HepG2 (cell line): ENCODE measurements at regions not wholly inside any gene's neighbourhood (a gene's known extent, or its start where the extent isn't known, plus 50 kb on each side); places are given as distances from the start of the nearest gene placed in this dataset.

ENCODE experiments used
- ATAC-seq: fragments of 200-7000 bp; cut with Tn5 transposase; 3 replicates; pipeline ENCODE4 v1.9.1; 2020; ENCODE audit warnings: mild to moderate bottlenecking, moderate library complexity
- BruUV-seq: library from RNA; stranded (reverse); fragments of 400-500 nt; replicated peaks from 2 replicates; lab custom pipeline; 2021; lab: Mats Ljungman, UMichigan
- CTCF ChIA-PET: fragments of 300-600 bp; formaldehyde crosslinking; extraction: SDS; loops from one replicate; lab custom pipeline; 2021; ENCODE audit warnings: low total read pairs, inconsistent platforms, low intra/inter-chr PET ratio; lab: Yijun Ruan, JAX
- POLR2A ChIA-PET: fragments of 350-600 bp; sonication (Branson Sonifier 250); formaldehyde crosslinking; loops from one replicate; lab custom pipeline; 2020; ENCODE audit warnings: antibody characterized with exemption, inconsistent platforms; lab: Yijun Ruan, JAX
- DNase-seq: peaks from one replicate; pipeline ENCODE4 v3.0.0-alpha.2; 2015; ENCODE audit warnings: low spot score
- FAIRE-seq: peaks from 3 replicates; lab custom pipeline; 2011; peaks lifted over from hg19 to GRCh38; lab: Jason Lieb, UNC
- H2AFZ ChIP-seq: one replicate; pipeline ENCODE4 v1.6.1; 2011; ENCODE audit warnings: low read length, inconsistent platforms
- H3K27ac ChIP-seq: fragments of 300-600 bp; 3 replicates; pipeline ENCODE4 v1.8.0; 2011; ENCODE audit warnings: mixed run types, mild to moderate bottlenecking, mixed read lengths, low read length, inconsistent platforms; ENCODE audit not compliant: insufficient read depth; ENCODE audit errors: extremely low read length
- H3K27me3 ChIP-seq, 2 experiments: fragments of 200-600 bp in 1 of 2; 2 replicates in 1 of 2; 3 replicates in 1 of 2; pipeline versions ENCODE4 v1.6.0 to v1.8.0; 2011; ENCODE audit warnings: low read length in 2 of 2, mild to moderate bottlenecking in 2 of 2, moderate library complexity in 2 of 2, inconsistent platforms in 1 of 2; ENCODE audit not compliant: insufficient read depth in 2 of 2, control insufficient read depth in 1 of 2
- H3K36me3 ChIP-seq, 2 experiments: fragments of 200-600 bp in 1 of 2; replicated peaks in 1 of 2; 2 replicates in 1 of 2; 3 replicates in 1 of 2; pipeline versions ENCODE4 v1.5.1 to v1.8.0; 2011; ENCODE audit warnings: low read length in 2 of 2, inconsistent platforms in 1 of 2; ENCODE audit not compliant: insufficient read depth in 2 of 2, control insufficient read depth in 1 of 2
- H3K4me1 ChIP-seq: 2 replicates; pipeline ENCODE4 v1.5.1; 2012; ENCODE audit warnings: low read length, inconsistent platforms; ENCODE audit not compliant: insufficient read depth
- H3K4me2 ChIP-seq: 2 replicates; pipeline ENCODE4 v1.6.0; 2011; ENCODE audit warnings: low read depth, low read length, inconsistent platforms
- H3K4me3 ChIP-seq, 3 experiments: fragments of 200-600 bp in 1 of 3; sonication (generic), shearing (Covaris generic) in 1 of 3; replicated peaks in 1 of 3; 2 replicates each; pipeline ENCODE4 v1.5.1; 2011 to 2016; ENCODE audit warnings: low read length in 3 of 3, inconsistent platforms in 2 of 3, low read depth in 2 of 3, mild to moderate bottlenecking in 2 of 3, control low read depth in 1 of 3, mixed read lengths in 1 of 3; ENCODE audit not compliant: insufficient read depth in 1 of 3
- H3K79me2 ChIP-seq: one replicate; pipeline ENCODE4 v1.6.1; 2011; ENCODE audit warnings: low read length, inconsistent platforms; ENCODE audit not compliant: insufficient read depth
- H3K9ac ChIP-seq: 2 replicates; pipeline ENCODE4 v1.6.0; 2011; ENCODE audit warnings: mild to moderate bottlenecking, low read depth, low read length, inconsistent platforms; ENCODE audit not compliant: insufficient read depth
- H3K9me3 ChIP-seq: 2 replicates; pipeline ENCODE4 v1.5.1; 2012; ENCODE audit warnings: mild to moderate bottlenecking, low read length
- H4K20me1 ChIP-seq: 2 replicates; pipeline ENCODE4 v1.6.0; 2011; ENCODE audit warnings: inconsistent platforms, mild to moderate bottlenecking, low read length, moderate library complexity; ENCODE audit not compliant: insufficient read depth
- ATF7 ChIP-seq, 2 experiments: fragments of 450-650 bp in 1 of 2; sonication (generic) in 1 of 2; formaldehyde crosslinking in 1 of 2; IDR thresholded peaks; 2 replicates each; pipeline versions ENCODE4 v1.4.0 to v1.6.1; 2016 to 2020; ENCODE audit warnings: antibody characterized with exemption in 1 of 2, mild to moderate bottlenecking in 1 of 2, missing genetic modification reagents in 1 of 2
- CBFB ChIP-seq: sonication (generic); formaldehyde crosslinking; IDR thresholded peaks from 2 replicates; pipeline ENCODE4 v1.4.0; 2020; ENCODE audit warnings: missing genetic modification reagents
- EHMT2 ChIP-seq: fragments of 200-600 bp; sonication (generic); IDR thresholded peaks from 2 replicates; pipeline ENCODE4 v1.7.0; 2017; ENCODE audit warnings: antibody characterized with exemption, low read depth, low read length, borderline replicate concordance
- EP300 ChIP-seq, 3 experiments: sonication (generic) in 1 of 3; formaldehyde crosslinking in 1 of 3; IDR thresholded peaks; 2 replicates each; pipeline versions ENCODE4 v1.5.1 to v1.6.1; 2011 to 2020; ENCODE audit warnings: low read depth in 2 of 3, low read length in 2 of 3, borderline replicate concordance in 1 of 3, improper control_type of control experiment in 1 of 3, mild to moderate bottlenecking in 1 of 3, missing genetic modification reagents in 1 of 3, moderate library complexity in 1 of 3
- FIP1L1 ChIP-seq: fragments of 200-400 bp; formaldehyde crosslinking; IDR thresholded peaks from 2 replicates; pipeline ENCODE4 v1.6.1; 2018; ENCODE audit warnings: low read depth, mild to moderate bottlenecking, low read length, moderate library complexity, borderline replicate concordance; ENCODE audit not compliant: insufficient read depth
- HCFC1 ChIP-seq: fragments of 150-350 bp; IDR thresholded peaks from 2 replicates; pipeline ENCODE4 v1.6.1; 2014; ENCODE audit warnings: low read depth, low read length
- HOXD1 ChIP-seq: sonication (generic); formaldehyde crosslinking; IDR thresholded peaks from 2 replicates; pipeline ENCODE4 v1.5.0; 2020; ENCODE audit warnings: missing genetic modification reagents
- IKZF5 ChIP-seq: IDR thresholded peaks from 2 replicates; pipeline ENCODE4 v1.6.1; 2018; ENCODE audit warnings: missing genetic modification reagents, mild to moderate bottlenecking, missing compliant biosample characterization
- ONECUT2 ChIP-seq: sonication (generic); formaldehyde crosslinking; IDR thresholded peaks from 2 replicates; pipeline ENCODE4 v1.4.0; 2020; ENCODE audit warnings: missing genetic modification reagents
- RARG ChIP-seq: sonication (generic); formaldehyde crosslinking; IDR thresholded peaks from 2 replicates; pipeline ENCODE4 v1.4.0; 2020; ENCODE audit warnings: low read depth, mild to moderate bottlenecking, missing genetic modification reagents
- SMYD3 ChIP-seq: sonication (generic); formaldehyde crosslinking; IDR thresholded peaks from 2 replicates; pipeline ENCODE4 v1.8.1; 2023; ENCODE audit warnings: mild to moderate bottlenecking, missing genetic modification reagents
- TARDBP ChIP-seq: sonication (generic); formaldehyde crosslinking; IDR thresholded peaks from 2 replicates; pipeline ENCODE4 v1.8.0; 2022; ENCODE audit warnings: mild to moderate bottlenecking, missing genetic modification reagents
- ZKSCAN8 ChIP-seq: IDR thresholded peaks from 2 replicates; pipeline ENCODE4 v1.6.1; 2016; ENCODE audit warnings: borderline replicate concordance, missing genetic modification reagents, missing compliant biosample characterization
- ZMAT5 ChIP-seq: sonication (generic); formaldehyde crosslinking; IDR thresholded peaks from 2 replicates; pipeline ENCODE4 v1.5.0; 2020; ENCODE audit warnings: mild to moderate bottlenecking, low read depth, missing genetic modification reagents, borderline replicate concordance
- ZNF33A ChIP-seq: sonication (generic); formaldehyde crosslinking; IDR thresholded peaks from 2 replicates; pipeline ENCODE4 v1.5.1; 2020; ENCODE audit warnings: missing genetic modification reagents, mild to moderate bottlenecking, moderate library complexity, borderline replicate concordance
- ZNF354B ChIP-seq: sonication (generic); formaldehyde crosslinking; IDR thresholded peaks from 2 replicates; pipeline ENCODE4 v1.8.0; 2022; ENCODE audit warnings: mild to moderate bottlenecking, missing genetic modification reagents
- ZNF432 ChIP-seq: sonication (generic); formaldehyde crosslinking; IDR thresholded peaks from 2 replicates; pipeline ENCODE4 v1.5.0; 2020; ENCODE audit warnings: missing genetic modification reagents, mild to moderate bottlenecking, borderline replicate concordance
- ZNF770 ChIP-seq: sonication (generic); formaldehyde crosslinking; IDR thresholded peaks from 2 replicates; pipeline ENCODE4 v1.5.0; 2020; ENCODE audit warnings: mild to moderate bottlenecking, missing genetic modification reagents
- ZSCAN22 ChIP-seq: sonication (generic); formaldehyde crosslinking; IDR thresholded peaks from 2 replicates; pipeline ENCODE4 v1.4.0; 2020; ENCODE audit warnings: mild to moderate bottlenecking, missing genetic modification reagents
- WGBS: methylation state at CpG from one replicate; pipeline ENCODE4 v1.1.6; 2017; ENCODE audit warnings: low lambda C conversion rate; 5-methylcytosine and 5-hydroxymethylcytosine counted together
- in situ Hi-C: cut with HindIII; loops from 2 replicates; pipeline ENCODE4 v1.10.0; 2017; ENCODE audit warnings: low pct_unique_long_range_greater_than_20kb; ENCODE audit not compliant: extremely low pct_ligation_motif_present
- intact Hi-C: fragments of 100-400 bp; cut with micrococcal nuclease; formaldehyde crosslinking; loops from one replicate; pipeline ENCODE4 v1.10.0; 2022; ENCODE audit not compliant: unreplicated experiment

- no peak for ATAC-seq
- no peaks in the 10 kb centered on the region for H4K20me1 ChIP-seq
- in situ Hi-C loops (no loop called here), intact Hi-C loops (no loop called here)
- TF ChIP-seq ZNF354B (CRISPR knock-in tag) (no peak), HCFC1 (no peak), RARG (CRISPR knock-in tag) (no peak), ZMAT5 (CRISPR knock-in tag) (no peak), CBFB (CRISPR knock-in tag) (no peak), TARDBP (no peak), EHMT2 (no peak), ZSCAN22 (CRISPR knock-in tag) (no peak), EP300 (IDR thresholded peaks at IDR 0.05; ENCODE audit: low read depth in 2 of 2, low read length in 2 of 2) (no peak), EP300 (CRISPR knock-in tag; IDR thresholded peaks at IDR 0.05; ENCODE audit: borderline replicate concordance) (no peak), IKZF5 (no peak), FIP1L1 (no peak), ONECUT2 (no peak), ZNF770 (CRISPR knock-in tag) (no peak), SMYD3 (no peak), ZNF432 (no peak), ATF7 (IDR thresholded peaks at IDR 0.05) (no peak), ATF7 (CRISPR knock-in tag; IDR thresholded peaks at IDR 0.05) (no peak), ZKSCAN8 (CRISPR knock-in tag) (no peak), HOXD1 (no peak), ZNF33A (CRISPR knock-in tag) (no peak)
- H3K79me2 ChIP-seq = no peaks in the 10 kb centered on the region
- H2AFZ ChIP-seq = no peak overlapping the region
- H3K4me3 ChIP-seq = no peak overlapping the region
- FAIRE-seq = no peak
- DNase-seq = no peak
- peaks cover 18% of the 10 kb centered on the region for H3K9me3 ChIP-seq
- no peak overlapping the region for H3K9ac ChIP-seq
- no peaks in the 10 kb centered on the region for H3K27me3 ChIP-seq
- CTCF ChIA-PET = no interaction called here
- no TSS peak for BruUV-seq
- H3K36me3 ChIP-seq = no peaks in the 10 kb centered on the region
- no peak overlapping the region for H3K27ac ChIP-seq
- no peaks in the 10 kb centered on the region for H3K4me1 ChIP-seq
- 2% methylated on average over 2 of the region's 2 CpGs for WGBS
- POLR2A ChIA-PET = no interaction called here
- H3K4me2 ChIP-seq = no peak overlapping the region
Measured at GRCh38 chr9:79428422-79428821, 143.3 kb upstream of the TLE4 start.
